ENCODE measurements at regions not wholly inside any gene's neighbourhood (a gene's known extent, or its start where the extent isn't known, plus 50 kb on each side); places are given as distances from the start of the nearest gene placed in this dataset.

- TF ChIP-seq CTCF (IDR thresholded peaks at IDR 0.05) (no peak), POLR2A (IDR thresholded peaks at IDR 0.05) (no peak)
Measured at GRCh38 chr2:33812707-33813106, 213.6 kb upstream of the FAM98A start.
